ENCODE measurements at regions not wholly inside any gene's neighbourhood (a gene's known extent, or its start where the extent isn't known, plus 50 kb on each side); places are given as distances from the start of the nearest gene placed in this dataset.
"Not testable (repeated sequence)": the region's sequence is repeated elsewhere in the genome, so short reads cannot be mapped to it uniquely, and the experiment has no call there.

- DNase-seq, result not testable (repeated sequence)
These were observed 223.7 kb upstream of the ANKRD20A1 start for GRCh38 chr9:67635067-67635466.

GRCh38 chr9:67611900-67612299, 246.8 kb upstream of the ANKRD20A1 start:
- DNase-seq, result not testable (repeated sequence)

- not testable (repeated sequence) for DNase-seq
These were observed 248.9 kb upstream of the ANKRD20A1 start for GRCh38 chr9:67609872-67610271.

- not testable (repeated sequence) for DNase-seq
These were observed 249.3 kb upstream of the ANKRD20A1 start for GRCh38 chr9:67609435-67609834.

GRCh38 chr9:67605113-67605512, 253.6 kb upstream of the ANKRD20A1 start:
- DNase-seq, result not testable (repeated sequence)

GRCh38 chr9:67603609-67604008, 255.1 kb upstream of the ANKRD20A1 start:
- DNase-seq, result peak; percentile 9

GRCh38 chr9:67592424-67592823, 266.3 kb upstream of the ANKRD20A1 start:
- DNase-seq, result not testable (repeated sequence)

- not testable (repeated sequence) for DNase-seq
These were observed 302.9 kb upstream of the ANKRD20A1 start for GRCh38 chr9:67555874-67556273.

GRCh38 chr9:67550044-67550443, 308.7 kb upstream of the ANKRD20A1 start:
- DNase-seq, result not testable (repeated sequence)

- DNase-seq, result not testable (repeated sequence)
These were observed 328.9 kb upstream of the ANKRD20A1 start for GRCh38 chr9:67529834-67530233.

- DNase-seq, result not testable (repeated sequence)
These were observed 341.8 kb upstream of the ANKRD20A1 start for GRCh38 chr9:67516938-67517337.

- DNase-seq, result not testable (repeated sequence)
These were observed 344.1 kb upstream of the ANKRD20A1 start for GRCh38 chr9:67514587-67514986.

GRCh38 chr9:67503728-67504369, 354.9 kb upstream of the ANKRD20A1 start:
- not testable (repeated sequence) for DNase-seq

GRCh38 chr9:67492028-67492427, 366.7 kb upstream of the ANKRD20A1 start:
- DNase-seq, result not testable (repeated sequence)

GRCh38 chr9:67477465-67477864, 381.3 kb upstream of the ANKRD20A1 start:
- not testable (repeated sequence) for DNase-seq

GRCh38 chr9:67470739-67471138, 388.0 kb upstream of the ANKRD20A1 start:
- not testable (repeated sequence) for DNase-seq

- DNase-seq, result not testable (repeated sequence)
These were observed 390.4 kb upstream of the ANKRD20A1 start for GRCh38 chr9:67468326-67468725.

GRCh38 chr9:67461796-67462757, 396.7 kb upstream of the ANKRD20A1 start:
- DNase-seq, result not testable (repeated sequence)

GRCh38 chr9:67452941-67453340, 405.8 kb upstream of the ANKRD20A1 start:
- not testable (repeated sequence) for DNase-seq

GRCh38 chr9:67442313-67442712, 416.4 kb upstream of the ANKRD20A1 start:
- not testable (repeated sequence) for DNase-seq

- DNase-seq, result not testable (repeated sequence)
These were observed 421.7 kb upstream of the ANKRD20A1 start for GRCh38 chr9:67437011-67437410.

- not testable (repeated sequence) for DNase-seq
These were observed 432.5 kb upstream of the SPATA31A3 start for GRCh38 chr9:67424881-67425280.

GRCh38 chr9:67423049-67423728, 430.8 kb upstream of the SPATA31A3 start:
- not testable (repeated sequence) for DNase-seq

Data from CD4-positive, alpha-beta T cell treated with Interleukin-17A for 1 hour (primary cell).